ENCODE measurements at regions not wholly inside any gene's neighbourhood (a gene's known extent, or its start where the extent isn't known, plus 50 kb on each side); places are given as distances from the start of the nearest gene placed in this dataset.

DNA sequence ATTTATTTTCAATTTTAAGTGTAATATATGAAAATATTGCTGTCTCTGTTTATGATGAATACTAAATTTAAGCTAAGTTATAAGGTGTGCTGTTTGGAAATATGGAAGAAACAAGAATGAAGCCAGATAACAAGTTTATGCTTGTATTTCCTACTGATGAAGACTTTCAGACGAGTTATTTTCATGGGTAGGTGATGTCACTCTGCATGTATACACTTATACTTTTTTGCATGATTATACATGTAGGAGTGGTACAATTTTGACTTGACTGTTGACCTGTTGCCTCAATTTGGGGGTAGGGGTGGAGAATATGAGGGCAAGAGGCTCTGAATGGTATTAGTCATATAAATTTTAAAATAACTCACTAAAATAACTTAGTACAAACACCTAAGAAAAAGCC, 133.7 kb downstream of the HAUS1 start (continued):
- TF ChIP-seq NFE2 (IDR thresholded peaks at IDR 0.05; ENCODE audit: low read depth): no peak

DNA sequence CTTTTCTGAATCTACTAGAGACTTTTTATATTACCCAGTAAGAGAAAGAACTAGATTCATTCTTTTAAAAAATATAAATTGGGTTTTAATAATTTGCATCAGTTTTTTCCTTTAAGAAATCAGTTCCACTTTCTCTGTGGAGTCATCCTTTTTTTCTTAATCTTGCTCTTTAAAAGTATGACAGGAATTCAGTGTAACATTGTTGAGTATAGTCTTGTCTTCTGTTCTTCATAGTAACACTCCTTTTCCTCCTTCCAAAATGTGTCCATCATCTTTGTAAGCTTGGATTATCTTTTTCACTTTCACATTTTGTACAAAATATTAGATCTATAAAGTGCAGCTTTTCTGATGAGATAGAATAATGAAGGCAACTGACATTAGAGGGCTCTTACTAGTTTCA, 135.4 kb downstream of the HAUS1 start:
- no peak for ATAC-seq
- no peak for FAIRE-seq
- Histone ChIP-seq H3K4me3 (no peak overlapping the region), H3K9ac (ENCODE audit: insufficient read depth in 1 of 2, low read depth in 2 of 2, low read length in 2 of 2) (no peak overlapping the region), H3K9me3 (replicated peaks; ENCODE audit: control insufficient read depth, insufficient read depth, low read depth, low read length) (no peaks in the 10 kb centered on the region), H3K36me3 (ENCODE audit: control insufficient read depth, insufficient read depth, low read length) (peaks cover 3% of the 10 kb centered on the region; the same call in 1 of the 3 replicates), H3K27me3 (ENCODE audit: control insufficient read depth in 2 of 2, insufficient read depth in 2 of 2, low read length in 2 of 2) (no peaks in the 10 kb centered on the region), H3K9me1 (ENCODE audit: control insufficient read depth, insufficient read depth, low read length) (peaks cover 2% of the 10 kb centered on the region), H3K4me1 (replicated peaks in 1 of 2; ENCODE audit: control insufficient read depth in 2 of 2, insufficient read depth in 2 of 2, low read length in 2 of 2) (no peaks in the 10 kb centered on the region), H2AFZ (ENCODE audit: low read depth, low read length) (no peak overlapping the region), H3K27ac (ENCODE audit: extremely low read depth, low read depth, low read length) (no peak overlapping the region), H3K4me2 (ENCODE audit: insufficient read depth, low read length) (no peak overlapping the region), H3K79me2 (ENCODE audit: control insufficient read depth, insufficient read depth, low read length) (peaks cover 31% of the 10 kb centered on the region), H4K20me1 (replicated peaks; ENCODE audit: control insufficient read depth, insufficient read depth, low read length) (no peaks in the 10 kb centered on the region)
- in situ Hi-C loops (cut with MboI) (no loop called here), intact Hi-C loops (cut with micrococcal nuclease) (no loop called here)
- DNase-seq (ENCODE audit: extremely low read depth in 1 of 4, low spot score in 3 of 4): no peak
- ChIA-PET POLR2A (interaction anchor here (0.7 to 1.4 kb wide), 4 partner anchors 10 to 43 kb away, joined by 3 to 4 read pairs (median 3); no protein-coding TSS in a partner anchor), CTCF (ENCODE audit: low intra/inter-chr PET ratio) (no interaction called here)
- BruUV-seq (replicated peaks): no TSS peak
- no peak for TF ChIP-seq ZFP36 (IDR thresholded peaks at IDR 0.05; ENCODE audit: low read depth, low read length, partially characterized antibody)
- TF ChIP-seq NCOA1 (IDR thresholded peaks at IDR 0.05; ENCODE audit: low read depth): no peak
- no peak for TF ChIP-seq SIN3B (IDR thresholded peaks at IDR 0.05; ENCODE audit: low read depth)
- TF ChIP-seq TSC22D4 (tag; IDR thresholded peaks at IDR 0.05): no peak
- TF ChIP-seq, protein P1, sequence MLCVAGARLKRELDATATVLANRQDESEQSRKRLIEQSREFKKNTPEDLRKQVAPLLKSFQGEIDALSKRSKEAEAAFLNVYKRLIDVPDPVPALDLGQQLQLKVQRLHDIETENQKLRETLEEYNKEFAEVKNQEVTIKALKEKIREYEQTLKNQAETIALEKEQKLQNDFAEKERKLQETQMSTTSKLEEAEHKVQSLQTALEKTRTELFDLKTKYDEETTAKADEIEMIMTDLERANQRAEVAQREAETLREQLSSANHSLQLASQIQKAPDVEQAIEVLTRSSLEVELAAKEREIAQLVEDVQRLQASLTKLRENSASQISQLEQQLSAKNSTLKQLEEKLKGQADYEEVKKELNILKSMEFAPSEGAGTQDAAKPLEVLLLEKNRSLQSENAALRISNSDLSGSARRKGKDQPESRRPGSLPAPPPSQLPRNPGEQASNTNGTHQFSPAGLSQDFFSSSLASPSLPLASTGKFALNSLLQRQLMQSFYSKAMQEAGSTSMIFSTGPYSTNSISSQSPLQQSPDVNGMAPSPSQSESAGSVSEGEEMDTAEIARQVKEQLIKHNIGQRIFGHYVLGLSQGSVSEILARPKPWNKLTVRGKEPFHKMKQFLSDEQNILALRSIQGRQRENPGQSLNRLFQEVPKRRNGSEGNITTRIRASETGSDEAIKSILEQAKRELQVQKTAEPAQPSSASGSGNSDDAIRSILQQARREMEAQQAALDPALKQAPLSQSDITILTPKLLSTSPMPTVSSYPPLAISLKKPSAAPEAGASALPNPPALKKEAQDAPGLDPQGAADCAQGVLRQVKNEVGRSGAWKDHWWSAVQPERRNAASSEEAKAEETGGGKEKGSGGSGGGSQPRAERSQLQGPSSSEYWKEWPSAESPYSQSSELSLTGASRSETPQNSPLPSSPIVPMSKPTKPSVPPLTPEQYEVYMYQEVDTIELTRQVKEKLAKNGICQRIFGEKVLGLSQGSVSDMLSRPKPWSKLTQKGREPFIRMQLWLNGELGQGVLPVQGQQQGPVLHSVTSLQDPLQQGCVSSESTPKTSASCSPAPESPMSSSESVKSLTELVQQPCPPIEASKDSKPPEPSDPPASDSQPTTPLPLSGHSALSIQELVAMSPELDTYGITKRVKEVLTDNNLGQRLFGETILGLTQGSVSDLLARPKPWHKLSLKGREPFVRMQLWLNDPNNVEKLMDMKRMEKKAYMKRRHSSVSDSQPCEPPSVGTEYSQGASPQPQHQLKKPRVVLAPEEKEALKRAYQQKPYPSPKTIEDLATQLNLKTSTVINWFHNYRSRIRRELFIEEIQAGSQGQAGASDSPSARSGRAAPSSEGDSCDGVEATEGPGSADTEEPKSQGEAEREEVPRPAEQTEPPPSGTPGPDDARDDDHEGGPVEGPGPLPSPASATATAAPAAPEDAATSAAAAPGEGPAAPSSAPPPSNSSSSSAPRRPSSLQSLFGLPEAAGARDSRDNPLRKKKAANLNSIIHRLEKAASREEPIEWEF (CRISPR knock-in tag; IDR thresholded peaks at IDR 0.05): no peak
